CD4-positive, alpha-beta T cell (primary cell): ENCODE measurements at regions not wholly inside any gene's neighbourhood (a gene's known extent, or its start where the extent isn't known, plus 50 kb on each side); places are given as distances from the start of the nearest gene placed in this dataset.

Source experiments
- ATAC-seq: fragments of 200-7000 bp; cut with Tn5 transposase; one replicate; pipeline ENCODE4 v1.10.0; 2022; ENCODE audit warnings: mild to moderate bottlenecking; ENCODE audit not compliant: poor library complexity
- CTCF ChIA-PET: fragments of 350-600 bp; sonication (Branson Sonifier 250); formaldehyde crosslinking; loops from one replicate; lab custom pipeline; 2021; ENCODE audit warnings: antibody characterized with exemption, inconsistent platforms; lab: Charles Lee
- POLR2A ChIA-PET: fragments of 350-600 bp; sonication (Branson Sonifier 250); formaldehyde crosslinking; loops from one replicate; lab custom pipeline; 2021; ENCODE audit warnings: antibody characterized with exemption, inconsistent platforms; lab: Charles Lee
- DNase-seq, 14 experiments: peaks; one replicate each; pipeline ENCODE4 v3.0.0-alpha.2; 2013 to 2020; ENCODE audit warnings: mixed read lengths in 2 of 14
- H3K27ac ChIP-seq, 2 donors: one replicate each; pipeline versions ENCODE4 v1.5.1 to v1.7.0; 2013; ENCODE audit warnings: low read length in 2 of 2, low read depth in 1 of 2, mild to moderate bottlenecking in 1 of 2
- H3K27me3 ChIP-seq, 2 experiments: 1 replicate in 1 of 2; 2 replicates in 1 of 2; pipeline versions ENCODE4 v1.6.1 to v1.7.0; 2013; ENCODE audit warnings: low read length in 2 of 2, control low read depth in 1 of 2, mild to moderate bottlenecking in 1 of 2, moderate library complexity in 1 of 2; ENCODE audit not compliant: insufficient read depth in 2 of 2, control insufficient read depth in 1 of 2
- H3K36me3 ChIP-seq: one replicate; pipeline ENCODE4 v1.6.1; 2013; ENCODE audit warnings: low read length, control low read depth; ENCODE audit not compliant: insufficient read depth
- H3K4me1 ChIP-seq: one replicate; pipeline ENCODE4 v1.6.1; 2013; ENCODE audit warnings: low read length, control low read depth; ENCODE audit not compliant: insufficient read depth
- H3K4me3 ChIP-seq: one replicate; pipeline ENCODE4 v1.5.1; 2013; ENCODE audit warnings: mild to moderate bottlenecking, low read length, moderate library complexity
- H3K9me3 ChIP-seq, 2 experiments: 1 replicate in 1 of 2; 2 replicates in 1 of 2; pipeline versions ENCODE4 v1.6.1 to v1.7.0; 2013; ENCODE audit warnings: low read length in 2 of 2, mild to moderate bottlenecking in 2 of 2, control low read depth in 1 of 2, moderate library complexity in 1 of 2; ENCODE audit not compliant: control insufficient read depth in 1 of 2, insufficient read depth in 1 of 2
- H3K27ac Mint-ChIP-seq: one replicate; pipeline ENCODE4 v1.8.0; 2020; ENCODE audit warnings: mixed read lengths
- H3K27me3 Mint-ChIP-seq: one replicate; pipeline ENCODE4 v1.8.0; 2021; ENCODE audit warnings: mixed read lengths
- H3K36me3 Mint-ChIP-seq: one replicate; pipeline ENCODE4 v1.8.0; 2021; ENCODE audit warnings: low read depth, mixed read lengths
- H3K4me1 Mint-ChIP-seq: one replicate; pipeline ENCODE4 v1.8.0; 2021; ENCODE audit warnings: low read depth, mixed read lengths
- H3K4me3 Mint-ChIP-seq: one replicate; pipeline ENCODE4 v1.8.0; 2020; ENCODE audit warnings: mild to moderate bottlenecking, mixed read lengths
- H3K9me3 Mint-ChIP-seq: one replicate; pipeline ENCODE4 v1.8.0; 2020; ENCODE audit warnings: mixed read lengths
- intact Hi-C, 2 experiments: fragments of 100-400 bp; cut with DNase I in 1 of 2; cut with micrococcal nuclease in 1 of 2; formaldehyde crosslinking; loops; one replicate each; pipeline versions ENCODE4 v1.15.1 to v1.9.0; 2023 to 2025; cut with DNase I, micrococcal nuclease
- TF ChIP-seq, protein P1 (sequence below): fragments of 200-600 bp; IDR thresholded peaks from one replicate; pipeline ENCODE4 v1.8.0; 2022; ENCODE audit warnings: antibody characterized with exemption, mild to moderate bottlenecking

DNA sequence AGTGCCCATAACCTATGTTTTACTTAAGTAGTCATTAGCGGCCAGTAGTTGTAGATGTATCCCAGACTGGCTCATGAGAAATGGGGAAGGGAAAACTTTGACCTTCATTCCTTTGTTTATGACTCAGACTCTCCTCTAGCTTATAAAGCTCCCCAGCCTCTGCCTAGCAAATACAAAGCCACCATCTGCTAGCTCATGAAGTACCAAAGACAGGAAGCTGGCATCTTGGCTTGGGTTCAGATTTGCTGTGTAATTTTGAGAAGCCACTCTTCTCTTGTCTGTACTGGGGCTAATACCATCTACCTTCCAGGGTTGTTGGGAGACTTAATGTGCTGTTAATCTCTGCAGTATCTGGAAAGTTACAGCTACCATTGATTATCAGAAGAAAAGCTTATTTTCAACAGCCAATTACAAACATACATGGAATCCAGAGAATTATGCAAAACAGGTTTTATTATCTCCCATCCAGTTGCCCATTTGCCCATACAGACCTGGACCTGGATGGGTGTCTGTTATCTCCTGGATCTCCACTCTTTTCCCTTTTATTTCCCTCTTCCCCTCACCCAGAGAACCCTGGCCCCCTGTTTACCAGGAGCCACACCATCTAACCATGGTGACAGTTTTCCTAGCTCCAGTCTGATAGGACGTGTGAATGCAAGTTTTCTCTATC lies 153.8 kb downstream of the SEMA6D start:
- POLR2A ChIA-PET, result no interaction called here
- H3K4me1 ChIP-seq, result no peaks in the 10 kb centered on the region
- H3K27me3 ChIP-seq, result no peaks in the 10 kb centered on the region
- TF ChIP-seq, protein P1, sequence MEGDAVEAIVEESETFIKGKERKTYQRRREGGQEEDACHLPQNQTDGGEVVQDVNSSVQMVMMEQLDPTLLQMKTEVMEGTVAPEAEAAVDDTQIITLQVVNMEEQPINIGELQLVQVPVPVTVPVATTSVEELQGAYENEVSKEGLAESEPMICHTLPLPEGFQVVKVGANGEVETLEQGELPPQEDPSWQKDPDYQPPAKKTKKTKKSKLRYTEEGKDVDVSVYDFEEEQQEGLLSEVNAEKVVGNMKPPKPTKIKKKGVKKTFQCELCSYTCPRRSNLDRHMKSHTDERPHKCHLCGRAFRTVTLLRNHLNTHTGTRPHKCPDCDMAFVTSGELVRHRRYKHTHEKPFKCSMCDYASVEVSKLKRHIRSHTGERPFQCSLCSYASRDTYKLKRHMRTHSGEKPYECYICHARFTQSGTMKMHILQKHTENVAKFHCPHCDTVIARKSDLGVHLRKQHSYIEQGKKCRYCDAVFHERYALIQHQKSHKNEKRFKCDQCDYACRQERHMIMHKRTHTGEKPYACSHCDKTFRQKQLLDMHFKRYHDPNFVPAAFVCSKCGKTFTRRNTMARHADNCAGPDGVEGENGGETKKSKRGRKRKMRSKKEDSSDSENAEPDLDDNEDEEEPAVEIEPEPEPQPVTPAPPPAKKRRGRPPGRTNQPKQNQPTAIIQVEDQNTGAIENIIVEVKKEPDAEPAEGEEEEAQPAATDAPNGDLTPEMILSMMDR, result no peak
- DNase-seq (no peak), ATAC-seq (no peak)
- H3K4me1 Mint-ChIP-seq, result no peaks in the 10 kb centered on the region
- H3K9me3 Mint-ChIP-seq, result no peaks in the 10 kb centered on the region
- no peaks in the 10 kb centered on the region for H3K27me3 Mint-ChIP-seq
- no peaks in the 10 kb centered on the region for H3K9me3 ChIP-seq
- no peak overlapping the region for H3K27ac Mint-ChIP-seq
- intact Hi-C loops, result no loop called here
- H3K36me3 ChIP-seq, result no peaks in the 10 kb centered on the region
- no peak overlapping the region for H3K4me3 ChIP-seq
- no peak overlapping the region for H3K27ac ChIP-seq
- H3K4me3 Mint-ChIP-seq, result no peak overlapping the region
- CTCF ChIA-PET, result no interaction called here
- no peaks in the 10 kb centered on the region for H3K36me3 Mint-ChIP-seq

DNA sequence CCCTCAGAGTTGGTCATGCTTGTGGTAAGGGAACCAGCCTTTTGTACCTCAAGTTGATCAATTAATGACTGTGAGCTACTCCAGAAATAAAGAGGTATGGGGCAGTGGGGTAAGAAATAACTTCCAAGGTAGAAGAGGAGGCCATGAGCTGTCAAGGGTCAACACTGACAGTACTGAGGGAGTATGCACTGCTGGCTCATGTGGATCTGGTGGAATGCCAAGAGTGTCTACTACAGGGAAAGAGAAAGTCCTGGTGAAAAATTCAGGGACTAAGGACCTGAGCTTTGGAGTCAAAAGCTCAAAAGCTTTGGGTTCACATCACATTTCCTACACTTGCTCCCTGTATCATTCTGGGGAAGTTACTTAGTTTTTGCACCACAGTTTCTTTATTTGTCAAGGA lies 154.9 kb downstream of the SEMA6D start:
- no peaks in the 10 kb centered on the region for H3K36me3 Mint-ChIP-seq
- ChIA-PET CTCF (no interaction called here), POLR2A (no interaction called here)
- H3K4me3 Mint-ChIP-seq, result no peak overlapping the region
- Histone ChIP-seq H3K36me3 (no peaks in the 10 kb centered on the region), H3K9me3 (no peaks in the 10 kb centered on the region), H3K4me3 (no peak overlapping the region), H3K4me1 (no peaks in the 10 kb centered on the region), H3K27ac (no peak overlapping the region), H3K27me3 (no peaks in the 10 kb centered on the region)
- H3K9me3 Mint-ChIP-seq, result no peaks in the 10 kb centered on the region
- no peaks in the 10 kb centered on the region for H3K4me1 Mint-ChIP-seq
- TF ChIP-seq, protein P1, result no peak
- no peak for ATAC-seq
- no peaks in the 10 kb centered on the region for H3K27me3 Mint-ChIP-seq
- intact Hi-C loops, result no loop called here
- no peak overlapping the region for H3K27ac Mint-ChIP-seq
- no peak for DNase-seq

DNA sequence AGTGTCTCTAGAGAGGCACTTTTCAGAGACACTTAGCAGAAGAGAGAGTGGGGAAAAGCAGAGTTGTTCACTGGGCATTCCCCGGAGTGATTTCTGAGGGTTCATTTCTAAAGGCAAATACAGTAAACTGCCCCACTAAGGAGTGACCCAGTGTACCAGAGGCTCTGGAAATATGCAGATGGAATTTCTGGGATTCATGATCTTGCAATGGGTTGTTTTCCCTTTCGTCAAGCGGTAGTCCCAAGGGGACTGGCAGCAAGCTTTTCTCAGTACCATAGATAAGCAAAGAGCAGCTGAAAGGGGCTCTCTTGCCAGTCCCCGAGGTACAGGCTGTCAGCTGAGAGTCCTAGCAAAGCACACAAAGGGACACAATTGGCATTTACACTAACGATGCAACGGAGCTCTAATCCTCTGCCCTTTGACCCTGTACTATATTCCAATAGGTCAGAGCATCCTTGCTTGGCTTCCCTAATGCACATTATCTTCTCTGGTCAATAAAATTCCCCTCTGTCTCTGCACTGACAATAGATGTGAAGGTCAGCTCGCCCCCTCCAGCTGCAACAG lies 155.6 kb downstream of the SEMA6D start:
- Histone ChIP-seq H3K27me3 (no peaks in the 10 kb centered on the region), H3K4me3 (no peak overlapping the region), H3K36me3 (no peaks in the 10 kb centered on the region), H3K9me3 (no peaks in the 10 kb centered on the region), H3K27ac (no peak overlapping the region), H3K4me1 (no peaks in the 10 kb centered on the region)
- Mint-ChIP-seq H3K4me3 (no peak overlapping the region), H3K27me3 (no peaks in the 10 kb centered on the region), H3K27ac (no peak overlapping the region), H3K36me3 (no peaks in the 10 kb centered on the region), H3K9me3 (no peaks in the 10 kb centered on the region), H3K4me1 (no peaks in the 10 kb centered on the region)
- ChIA-PET POLR2A (no interaction called here), CTCF (no interaction called here)
- no peak for ATAC-seq
- no peak for DNase-seq
- intact Hi-C loops, result no loop called here
- TF ChIP-seq, protein P1, result no peak
